ENCODE measurements at regions not wholly inside any gene's neighbourhood (a gene's known extent, or its start where the extent isn't known, plus 50 kb on each side); places are given as distances from the start of the nearest gene placed in this dataset.

DNA sequence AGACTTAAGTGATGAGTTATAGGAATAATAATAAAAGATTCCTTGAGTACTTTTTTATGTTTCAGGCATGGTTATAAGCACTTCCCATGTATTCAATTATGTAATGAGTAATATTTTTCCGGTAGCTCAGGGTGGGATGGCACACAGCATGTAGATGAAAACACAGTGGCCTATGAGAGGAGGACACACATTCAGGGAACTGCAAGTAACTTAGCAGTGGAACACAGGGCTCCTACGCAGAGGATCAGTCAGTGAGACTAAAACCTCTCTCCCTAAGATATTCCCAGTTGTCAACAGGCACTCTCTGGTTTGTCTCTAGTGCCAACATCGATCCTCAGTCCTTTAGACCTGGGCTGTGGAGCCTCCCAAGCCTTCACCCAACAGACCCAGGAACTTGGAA, 219.4 kb downstream of the DIO2 start:
- Mint-ChIP-seq H3K27ac (ENCODE audit: unreplicated experiment) (no peak overlapping the region), H3K4me3 (no peak overlapping the region), H3K9me3 (peaks cover 10% of the 10 kb centered on the region), H3K27me3 (ENCODE audit: low read depth) (no peaks in the 10 kb centered on the region), H3K36me3 (ENCODE audit: low read depth) (peaks cover 3% of the 10 kb centered on the region), H3K4me1 (peaks cover 34% of the 10 kb centered on the region)
- TF ChIP-seq, protein P1, sequence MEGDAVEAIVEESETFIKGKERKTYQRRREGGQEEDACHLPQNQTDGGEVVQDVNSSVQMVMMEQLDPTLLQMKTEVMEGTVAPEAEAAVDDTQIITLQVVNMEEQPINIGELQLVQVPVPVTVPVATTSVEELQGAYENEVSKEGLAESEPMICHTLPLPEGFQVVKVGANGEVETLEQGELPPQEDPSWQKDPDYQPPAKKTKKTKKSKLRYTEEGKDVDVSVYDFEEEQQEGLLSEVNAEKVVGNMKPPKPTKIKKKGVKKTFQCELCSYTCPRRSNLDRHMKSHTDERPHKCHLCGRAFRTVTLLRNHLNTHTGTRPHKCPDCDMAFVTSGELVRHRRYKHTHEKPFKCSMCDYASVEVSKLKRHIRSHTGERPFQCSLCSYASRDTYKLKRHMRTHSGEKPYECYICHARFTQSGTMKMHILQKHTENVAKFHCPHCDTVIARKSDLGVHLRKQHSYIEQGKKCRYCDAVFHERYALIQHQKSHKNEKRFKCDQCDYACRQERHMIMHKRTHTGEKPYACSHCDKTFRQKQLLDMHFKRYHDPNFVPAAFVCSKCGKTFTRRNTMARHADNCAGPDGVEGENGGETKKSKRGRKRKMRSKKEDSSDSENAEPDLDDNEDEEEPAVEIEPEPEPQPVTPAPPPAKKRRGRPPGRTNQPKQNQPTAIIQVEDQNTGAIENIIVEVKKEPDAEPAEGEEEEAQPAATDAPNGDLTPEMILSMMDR (conservative IDR thresholded peaks at IDR 0.05), result no peak
- no peak for DNase-seq (ENCODE audit: low read depth, low spot score)

DNA sequence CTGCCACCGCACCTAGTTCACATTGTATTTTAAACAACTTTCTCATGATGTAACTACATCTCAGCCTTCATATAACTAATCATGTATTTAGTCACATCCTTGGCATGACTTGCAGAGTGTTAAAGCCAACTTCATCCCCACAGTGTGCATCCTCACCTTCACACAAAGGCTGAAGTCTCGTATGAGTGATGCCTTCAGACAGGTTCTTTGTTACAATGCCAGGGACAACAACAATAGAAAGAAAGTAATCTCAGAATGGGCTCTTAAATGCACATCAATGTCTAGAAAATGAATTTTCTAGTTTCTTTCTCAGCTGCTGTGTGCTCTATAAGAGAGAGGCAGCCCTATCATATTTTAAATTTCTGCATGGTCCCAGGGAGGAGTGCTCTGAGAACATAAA, 221.3 kb downstream of the DIO2 start:
- no peak overlapping the region for H3K27ac Mint-ChIP-seq (ENCODE audit: unreplicated experiment)

DNA sequence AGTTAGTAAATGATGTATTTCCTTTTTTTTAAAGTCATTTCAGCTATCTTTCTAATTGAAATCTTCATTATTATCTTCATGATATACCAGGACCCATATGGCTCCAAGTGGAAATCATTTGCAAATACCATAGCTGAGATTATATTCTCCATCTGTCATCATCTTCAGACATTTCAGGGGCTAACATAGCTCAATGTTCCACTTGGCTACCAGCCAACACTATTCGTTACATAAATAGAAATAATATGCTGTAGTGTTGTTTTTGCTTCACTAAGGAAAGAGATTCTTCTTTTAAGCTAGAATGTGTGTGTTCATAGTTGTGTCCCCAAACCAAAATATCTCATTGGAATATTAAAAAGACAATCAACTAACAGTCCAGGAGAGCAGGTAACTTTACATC, 225.1 kb downstream of the DIO2 start:
- Mint-ChIP-seq H3K4me3 (no peak overlapping the region), H3K27ac (ENCODE audit: unreplicated experiment) (no peak overlapping the region), H3K27me3 (ENCODE audit: low read depth) (no peaks in the 10 kb centered on the region), H3K36me3 (ENCODE audit: low read depth) (no peaks in the 10 kb centered on the region), H3K4me1 (peaks cover 27% of the 10 kb centered on the region), H3K9me3 (peaks cover 6% of the 10 kb centered on the region)
- TF ChIP-seq, protein P1 (conservative IDR thresholded peaks at IDR 0.05), result no peak
- DNase-seq (ENCODE audit: low read depth, low spot score), result no peak

More for the DNA sequence above, 221.3 kb downstream of the DIO2 start:
- peaks cover 10% of the 10 kb centered on the region for H3K9me3 Mint-ChIP-seq
- H3K36me3 Mint-ChIP-seq (ENCODE audit: low read depth), result peaks cover 2% of the 10 kb centered on the region
- TF ChIP-seq, protein P1 (conservative IDR thresholded peaks at IDR 0.05), result no peak
- H3K27me3 Mint-ChIP-seq (ENCODE audit: low read depth), result no peaks in the 10 kb centered on the region
- no peak overlapping the region for H3K4me3 Mint-ChIP-seq
- H3K4me1 Mint-ChIP-seq, result peaks cover 34% of the 10 kb centered on the region
- no peak for DNase-seq (ENCODE audit: low read depth, low spot score)

DNA sequence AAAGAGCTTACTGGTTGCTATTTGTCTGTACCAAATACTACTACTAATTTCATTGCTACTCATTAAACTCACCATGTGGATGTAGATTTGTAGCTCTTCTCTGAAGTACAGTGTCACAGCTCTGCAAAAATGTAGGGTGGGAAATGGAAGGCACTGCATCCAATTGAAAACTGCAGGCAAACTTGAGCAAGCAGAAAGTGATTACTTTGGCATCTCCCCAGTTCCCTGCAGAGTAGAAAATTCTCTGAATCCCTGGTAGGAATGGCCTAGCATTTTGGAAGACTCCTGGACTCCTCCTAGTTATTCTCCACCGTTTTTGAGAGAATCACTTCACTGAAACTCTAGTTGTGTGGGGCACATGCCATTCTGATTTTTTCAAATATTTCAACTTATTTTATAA, 239.1 kb downstream of the DIO2 start:
- H3K4me3 Mint-ChIP-seq, result no peak overlapping the region
- H3K27me3 Mint-ChIP-seq (ENCODE audit: low read depth), result no peaks in the 10 kb centered on the region

DNA sequence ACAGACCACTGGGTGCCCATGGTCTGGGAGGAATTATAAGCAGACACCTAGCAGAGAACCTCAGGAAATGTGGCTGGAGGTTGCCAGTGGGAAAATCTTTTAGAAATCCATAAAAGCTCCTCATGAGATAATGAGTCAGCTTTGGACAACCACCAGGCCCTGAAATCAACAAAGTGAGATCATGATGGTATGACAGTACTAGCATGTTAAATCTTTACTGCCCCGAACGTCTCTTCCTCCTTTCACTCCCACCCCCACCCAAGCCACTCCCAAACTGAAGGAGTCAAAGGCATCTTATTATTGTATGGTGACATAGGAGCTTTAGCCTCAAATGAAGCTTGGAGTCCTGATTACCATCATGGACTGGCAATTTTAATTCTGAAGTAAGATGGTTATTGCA, 240.0 kb downstream of the DIO2 start:
- TF ChIP-seq, protein P1 (conservative IDR thresholded peaks at IDR 0.05), result no peak
- DNase-seq (ENCODE audit: low read depth, low spot score), result no peak
- H3K27me3 Mint-ChIP-seq (ENCODE audit: low read depth), result no peaks in the 10 kb centered on the region
- H3K4me1 Mint-ChIP-seq, result peaks cover 8% of the 10 kb centered on the region
- no peak overlapping the region for H3K27ac Mint-ChIP-seq (ENCODE audit: unreplicated experiment)
- H3K36me3 Mint-ChIP-seq (ENCODE audit: low read depth), result no peaks in the 10 kb centered on the region
- H3K9me3 Mint-ChIP-seq, result no peaks in the 10 kb centered on the region
- H3K4me3 Mint-ChIP-seq, result no peak overlapping the region

More for the DNA sequence above, 239.1 kb downstream of the DIO2 start:
- H3K27ac Mint-ChIP-seq (ENCODE audit: unreplicated experiment), result no peak overlapping the region
- no peaks in the 10 kb centered on the region for H3K36me3 Mint-ChIP-seq (ENCODE audit: low read depth)
- H3K9me3 Mint-ChIP-seq, result no peaks in the 10 kb centered on the region
- DNase-seq (ENCODE audit: low read depth, low spot score), result no peak
- TF ChIP-seq, protein P1 (conservative IDR thresholded peaks at IDR 0.05), result no peak
- H3K4me1 Mint-ChIP-seq, result peaks cover 8% of the 10 kb centered on the region

DNA sequence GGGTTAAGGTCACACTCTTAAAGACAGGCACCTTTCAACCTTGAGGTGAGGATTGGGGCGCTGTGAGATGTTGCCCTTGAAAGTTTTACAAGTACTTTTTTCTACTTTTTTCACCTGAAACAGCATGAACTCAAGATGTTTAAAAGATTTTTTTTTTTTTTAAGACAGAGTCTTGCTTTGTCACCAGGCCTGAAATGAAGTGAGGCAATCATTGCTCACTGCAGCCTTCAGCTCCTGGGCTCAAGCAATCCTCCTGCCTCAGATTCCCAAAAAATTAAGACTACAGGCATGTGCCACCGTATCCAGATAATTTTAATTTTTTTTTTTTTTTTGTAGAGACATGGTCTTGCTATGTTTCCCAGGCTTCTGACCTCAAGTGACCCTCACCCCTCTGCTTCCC, 243.9 kb downstream of the DIO2 start:
- TF ChIP-seq, protein P1 (conservative IDR thresholded peaks at IDR 0.05), result no peak
- Mint-ChIP-seq H3K4me1 (peaks cover 8% of the 10 kb centered on the region), H3K4me3 (no peak overlapping the region), H3K36me3 (ENCODE audit: low read depth) (no peaks in the 10 kb centered on the region), H3K27me3 (ENCODE audit: low read depth) (no peaks in the 10 kb centered on the region), H3K9me3 (peaks cover 3% of the 10 kb centered on the region), H3K27ac (ENCODE audit: unreplicated experiment) (no peak overlapping the region)
- no peak for DNase-seq (ENCODE audit: low read depth, low spot score)

Measured in neural crest cell (in vitro differentiated cells).